GM18498 (cell line): ENCODE measurements at regions not wholly inside any gene's neighbourhood (a gene's known extent, or its start where the extent isn't known, plus 50 kb on each side); places are given as distances from the start of the nearest gene placed in this dataset.
"Not testable (repeated sequence)": the region's sequence is repeated elsewhere in the genome, so short reads cannot be mapped to it uniquely, and the experiment has no call there.

Experiments
- ATAC-seq: cut with Tn5 transposase; IDR thresholded peaks from one replicate; pipeline ENCODE4 v1.9.1; 2021; ENCODE audit warnings: mild to moderate bottlenecking, moderate library complexity; ENCODE audit not compliant: unreplicated experiment

DNA sequence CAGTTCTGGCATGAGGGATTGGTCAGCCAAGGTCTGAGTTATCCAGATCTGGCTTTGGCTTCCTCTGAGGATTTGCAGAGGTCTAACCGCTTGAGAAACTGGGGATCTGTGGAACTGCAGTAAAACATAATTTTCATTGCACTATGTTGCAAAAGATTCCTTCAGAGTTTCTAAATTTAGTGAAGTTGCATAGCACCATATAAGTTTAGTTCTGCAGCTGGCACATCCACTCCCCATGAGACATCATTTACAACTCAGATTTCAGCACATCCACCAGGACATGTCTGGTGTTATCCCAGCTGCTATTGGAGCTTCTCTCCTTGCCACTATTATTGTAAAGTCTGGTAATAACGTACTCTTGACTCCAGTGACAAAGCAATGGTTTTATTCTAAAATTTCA lies 181.5 kb downstream of the CWF19L2 start:
- ATAC-seq: no peak

DNA sequence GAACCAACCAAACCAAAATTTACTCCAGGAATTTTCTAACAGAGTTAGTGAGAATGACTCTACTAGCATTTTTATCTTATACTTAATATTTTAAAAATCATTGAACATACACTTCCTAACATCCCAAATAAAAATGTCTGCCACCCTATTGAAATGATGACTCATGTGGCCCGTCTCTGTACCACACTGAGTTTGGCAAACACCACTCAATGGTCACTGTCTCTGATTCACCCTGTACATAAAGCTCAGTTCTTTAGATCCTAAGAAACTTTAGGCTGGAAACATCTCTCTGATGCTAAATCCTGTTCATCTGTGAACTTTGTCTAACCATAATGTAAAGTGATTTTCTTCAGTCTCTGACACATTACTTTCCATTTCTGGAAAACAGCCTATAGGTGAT lies 182.0 kb downstream of the CWF19L2 start:
- no peak for ATAC-seq

DNA sequence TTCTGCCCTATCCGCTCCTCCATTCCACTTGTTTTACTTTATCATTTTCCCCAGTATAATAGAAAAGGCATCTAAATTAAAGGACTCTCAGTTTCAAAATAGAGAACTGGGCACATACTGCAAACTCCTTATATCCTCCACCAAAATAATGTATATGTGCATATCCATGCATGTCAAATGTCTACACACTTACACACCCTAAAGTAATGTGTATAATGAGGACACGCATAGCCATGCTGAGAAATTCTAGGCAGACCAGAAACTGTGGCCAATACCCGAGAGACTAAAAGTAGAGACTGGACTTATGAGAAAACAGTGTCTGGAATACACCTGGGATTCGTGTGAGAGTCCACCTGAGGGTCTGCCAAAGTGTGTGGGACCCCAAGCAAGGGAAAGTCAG lies 183.5 kb downstream of the CWF19L2 start:
- no peak for ATAC-seq

DNA sequence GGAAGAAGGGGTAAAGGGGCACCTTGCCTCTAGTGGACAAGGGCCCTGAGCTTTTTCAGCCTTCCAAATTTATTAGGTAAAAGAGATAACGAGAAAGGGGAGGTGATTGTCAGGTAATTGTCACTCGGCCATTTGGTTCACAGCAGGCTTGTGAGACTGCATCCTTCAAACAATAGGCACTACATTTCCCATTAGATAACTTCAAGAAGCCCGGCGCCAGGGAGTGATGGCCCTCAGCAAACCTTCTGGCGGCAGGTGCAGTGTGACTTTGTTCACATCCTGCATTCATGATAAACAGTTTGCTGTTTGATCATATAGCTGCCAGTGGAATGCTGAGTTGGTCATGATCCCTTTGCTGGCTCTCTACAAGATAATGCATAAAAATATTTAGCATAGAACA lies 185.1 kb downstream of the CWF19L2 start:
- no peak for ATAC-seq

DNA sequence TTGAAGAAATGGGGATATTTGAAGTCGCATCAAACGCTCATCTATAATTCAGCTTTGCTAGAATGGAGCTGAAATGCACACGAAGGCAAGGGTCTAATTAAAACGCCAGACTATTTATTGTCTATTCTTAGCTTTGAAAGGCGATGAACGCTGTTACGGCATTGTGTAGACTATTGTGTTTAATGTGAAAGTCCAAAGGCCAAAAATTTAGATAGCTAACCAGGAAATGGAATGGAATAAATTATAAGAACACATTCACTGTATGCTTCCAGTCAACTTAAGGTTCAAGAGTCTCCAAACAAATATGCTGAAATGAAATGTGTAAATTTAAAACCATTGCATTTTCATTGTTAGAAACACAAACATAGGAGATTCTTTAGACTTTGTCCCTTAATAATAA lies 186.2 kb downstream of the CWF19L2 start:
- ATAC-seq: no peak

DNA sequence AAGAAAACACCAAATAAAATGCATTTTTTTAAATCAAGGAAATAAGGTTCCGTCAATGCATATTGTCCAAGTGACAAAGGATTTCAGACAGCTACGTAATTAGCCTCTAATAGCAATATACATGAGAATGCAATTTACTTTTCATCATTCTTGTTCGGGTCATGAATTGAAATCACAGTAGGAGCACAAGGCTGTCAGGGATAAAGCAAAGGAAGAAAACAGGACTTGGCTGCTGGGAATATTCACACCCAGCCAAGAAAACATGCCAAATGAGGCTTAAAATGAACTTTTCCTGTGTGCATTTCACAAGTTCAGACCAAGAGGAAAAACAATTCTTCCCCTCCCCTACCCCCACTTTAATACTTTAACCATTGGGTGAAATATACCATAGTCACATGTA lies 188.6 kb downstream of the CWF19L2 start:
- no peak for ATAC-seq

DNA sequence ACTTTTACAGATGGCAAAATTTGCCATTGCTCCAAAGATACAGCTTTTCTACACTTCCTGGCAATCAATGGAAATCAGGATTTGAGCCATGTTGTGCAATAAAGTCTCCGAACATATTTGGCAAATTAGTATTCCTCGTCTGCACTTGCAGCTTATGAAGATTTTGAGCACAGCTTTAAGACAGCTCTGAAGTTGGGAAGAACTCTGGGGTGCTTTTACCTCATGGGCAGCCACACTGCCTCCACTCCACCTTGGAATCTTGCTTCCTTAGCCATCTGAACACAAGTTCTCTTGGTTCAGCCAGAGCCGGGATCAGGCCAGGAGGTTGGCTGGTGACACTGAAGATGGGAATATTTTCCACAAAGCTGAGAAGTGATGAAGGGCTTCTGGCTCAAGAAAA lies 191.2 kb downstream of the CWF19L2 start:
- no peak for ATAC-seq

DNA sequence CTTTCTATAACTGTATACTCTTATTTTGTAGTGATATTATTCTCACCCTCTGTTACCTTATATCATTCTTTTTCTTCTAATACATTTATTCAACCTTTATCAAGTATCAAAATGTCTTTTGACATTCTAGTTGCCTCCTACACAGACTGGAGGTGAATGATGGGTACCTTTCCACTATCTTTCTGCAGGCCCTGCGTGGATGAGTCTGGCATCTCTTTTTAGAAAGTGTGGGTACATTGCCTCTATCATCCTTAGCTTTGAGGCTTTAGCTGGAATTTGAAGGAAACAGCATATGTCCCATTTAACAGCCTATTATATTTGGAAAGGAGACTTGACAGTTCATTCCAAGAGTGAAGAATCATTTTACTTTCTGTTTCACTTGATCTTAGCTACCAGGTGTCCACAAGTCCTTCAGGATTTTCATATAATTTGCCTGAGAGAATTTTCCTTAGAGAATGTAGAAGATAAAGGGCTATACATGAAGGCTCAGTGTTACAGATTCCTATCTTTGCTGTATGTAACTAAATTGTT lies 192.0 kb downstream of the CWF19L2 start:
- ATAC-seq: no peak

DNA sequence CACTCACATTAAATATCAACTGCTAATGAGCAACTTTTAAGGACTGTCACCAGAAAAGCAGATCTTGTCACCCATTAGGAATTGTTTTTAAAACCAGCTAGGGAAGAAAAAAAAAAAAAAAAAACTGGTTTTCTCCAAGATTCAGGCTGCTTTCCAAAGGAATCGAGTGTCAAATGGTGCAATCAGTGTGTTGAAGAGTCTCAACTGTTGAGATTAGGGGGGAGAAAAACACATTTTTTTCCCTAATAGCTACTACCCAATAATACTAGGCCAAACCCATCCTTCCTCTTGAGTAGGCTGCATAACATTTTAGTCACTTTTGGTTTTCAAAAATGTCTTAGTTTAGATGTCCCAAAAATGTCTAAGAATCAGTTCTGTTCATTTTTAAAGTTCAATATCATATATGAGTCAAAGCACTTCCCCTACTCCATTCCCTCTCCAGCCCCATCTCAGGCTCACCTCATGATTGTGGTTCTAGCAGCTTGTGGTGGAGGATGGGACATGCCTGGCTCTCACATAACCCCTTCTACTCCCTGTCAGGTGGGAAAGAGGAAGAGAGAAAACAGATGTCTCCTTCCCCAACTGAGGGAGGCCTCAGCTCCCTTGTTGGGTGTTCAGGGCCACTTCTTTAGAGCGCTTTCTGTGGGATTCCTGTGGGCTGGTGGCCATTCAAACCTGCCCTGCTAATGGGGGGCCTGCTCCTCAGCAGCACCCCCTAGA lies 193.6 kb downstream of the CWF19L2 start:
- peak; percentile 65 for ATAC-seq

DNA sequence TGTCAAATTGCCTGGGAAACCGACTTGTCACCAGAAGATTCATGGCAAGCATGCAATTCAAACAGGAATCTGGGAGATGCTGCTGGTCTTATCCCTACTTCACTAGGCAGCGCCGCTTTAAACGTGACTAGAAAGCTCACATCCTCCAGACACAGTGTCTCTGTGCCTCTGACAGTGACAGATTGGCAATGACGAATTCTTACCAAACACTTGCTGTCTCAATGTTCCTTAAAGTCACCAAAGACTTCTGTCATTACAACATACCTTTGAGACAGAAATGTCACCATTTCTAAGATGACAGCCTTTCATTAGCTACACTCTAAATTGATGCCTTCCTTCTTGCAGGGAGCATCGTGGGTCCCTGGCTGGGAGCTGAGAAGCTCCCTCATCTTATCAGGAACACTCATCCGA lies 197.8 kb downstream of the CWF19L2 start:
- ATAC-seq: no peak

DNA sequence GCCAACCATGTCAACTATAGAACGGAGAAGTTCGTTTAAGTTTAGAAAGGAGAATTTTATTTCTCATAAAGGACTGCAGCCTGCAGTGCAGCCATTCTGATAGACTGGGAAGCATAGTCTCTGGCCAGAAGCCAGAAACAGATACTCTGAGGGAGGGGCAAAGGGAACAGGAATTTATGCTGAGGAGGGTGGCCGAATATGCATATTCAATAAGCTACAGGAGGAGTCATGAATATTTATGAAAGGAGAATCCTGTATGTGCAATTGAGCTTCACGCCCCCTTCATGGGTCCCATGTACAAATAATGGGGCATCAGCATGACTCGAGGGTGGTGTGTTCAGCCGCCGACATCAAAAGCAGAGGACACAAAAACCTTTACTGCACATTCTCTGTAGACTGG lies 199.9 kb downstream of the CWF19L2 start:
- ATAC-seq: no peak

DNA sequence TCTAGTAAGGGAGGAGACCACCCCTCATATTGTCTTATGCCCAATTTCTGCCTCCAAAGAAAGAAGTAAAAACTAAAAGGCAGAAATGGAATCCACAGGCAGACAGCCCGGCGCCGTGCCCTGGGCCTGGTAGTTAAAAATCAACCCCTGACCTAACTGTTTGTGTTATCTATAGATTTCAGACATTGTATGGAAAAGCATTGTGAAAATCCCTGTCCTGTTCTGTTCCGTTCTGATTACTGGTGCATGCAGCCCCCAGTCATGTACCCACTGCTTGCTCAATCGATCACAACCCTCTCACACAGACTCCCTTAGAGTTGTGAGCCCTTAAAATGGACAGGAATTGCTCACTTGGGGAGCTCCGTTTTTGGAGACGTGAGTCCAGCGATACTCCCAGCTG lies 204.0 kb downstream of the CWF19L2 start:
- ATAC-seq: not testable (repeated sequence)

DNA sequence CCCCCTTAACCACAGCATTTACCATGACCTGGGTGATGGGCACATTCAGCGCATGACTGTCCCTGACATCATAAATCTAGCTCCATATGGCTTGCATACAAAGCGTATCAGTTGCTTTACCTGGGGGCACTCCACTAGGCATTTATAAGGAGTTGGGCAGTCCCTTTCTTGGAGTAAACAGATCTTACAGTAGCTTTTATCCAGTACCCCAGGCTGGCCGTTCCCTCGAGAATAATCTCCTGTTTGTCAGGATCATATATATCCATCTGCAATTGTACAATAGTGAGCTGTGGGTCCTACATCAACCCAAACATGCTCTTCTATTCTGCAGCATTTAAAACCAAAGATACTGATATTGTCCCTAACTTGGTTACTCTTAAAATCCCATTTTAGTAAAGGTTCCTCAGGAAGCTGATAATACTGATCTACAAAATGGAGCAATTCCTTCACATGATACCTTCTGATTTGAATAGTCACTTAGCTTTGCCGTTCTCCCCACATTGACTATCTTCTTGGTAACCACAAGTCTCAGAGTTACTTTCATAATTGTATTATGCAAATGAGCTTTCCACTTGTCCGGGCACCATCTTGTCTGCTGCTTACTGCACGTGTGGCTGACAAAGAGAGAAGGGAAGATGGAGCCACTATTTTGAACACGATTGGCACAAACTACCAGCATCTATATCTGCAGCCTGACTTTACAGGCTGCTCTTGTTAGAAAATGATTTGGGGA lies 205.0 kb downstream of the CWF19L2 start:
- ATAC-seq: peak; percentile 89

DNA sequence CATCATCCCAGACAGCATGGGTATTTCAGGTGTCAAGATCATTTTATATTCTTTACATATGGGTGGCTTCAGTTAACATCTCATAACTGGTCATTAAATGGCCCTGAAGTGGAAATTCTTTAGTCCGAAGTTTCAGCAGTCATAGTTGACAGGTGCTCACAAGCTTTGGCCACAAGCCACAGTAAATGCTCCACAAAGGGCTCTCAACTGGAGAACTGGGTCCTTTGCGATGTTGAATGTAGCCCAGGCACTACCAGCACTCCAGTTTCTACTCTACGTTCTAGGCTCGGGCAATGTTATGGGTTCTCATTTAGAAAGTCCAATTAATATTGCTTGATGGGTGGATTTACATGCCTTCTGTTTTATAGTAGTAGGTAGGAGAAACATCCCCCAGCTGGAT lies 206.3 kb downstream of the CWF19L2 start:
- no peak for ATAC-seq

DNA sequence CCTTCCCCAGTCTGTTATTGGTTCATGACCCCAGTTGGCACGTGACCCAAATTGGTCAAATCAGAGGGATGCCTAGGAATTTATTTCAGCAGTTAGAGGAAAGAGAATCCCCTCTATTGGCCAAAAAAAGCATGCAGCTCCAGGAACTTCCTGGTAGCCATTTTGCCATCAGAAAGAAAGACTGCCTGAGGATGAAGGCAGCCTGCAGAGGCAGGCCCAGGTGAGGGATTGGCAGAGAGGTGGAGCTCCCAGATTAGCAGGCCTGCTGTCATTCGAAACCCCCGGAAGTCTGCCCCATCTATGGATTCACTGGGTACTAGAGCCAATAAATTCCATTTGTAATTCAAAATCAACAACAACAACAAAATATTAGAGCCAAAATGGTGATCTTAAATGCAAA lies 207.6 kb downstream of the CWF19L2 start:
- ATAC-seq: no peak

DNA sequence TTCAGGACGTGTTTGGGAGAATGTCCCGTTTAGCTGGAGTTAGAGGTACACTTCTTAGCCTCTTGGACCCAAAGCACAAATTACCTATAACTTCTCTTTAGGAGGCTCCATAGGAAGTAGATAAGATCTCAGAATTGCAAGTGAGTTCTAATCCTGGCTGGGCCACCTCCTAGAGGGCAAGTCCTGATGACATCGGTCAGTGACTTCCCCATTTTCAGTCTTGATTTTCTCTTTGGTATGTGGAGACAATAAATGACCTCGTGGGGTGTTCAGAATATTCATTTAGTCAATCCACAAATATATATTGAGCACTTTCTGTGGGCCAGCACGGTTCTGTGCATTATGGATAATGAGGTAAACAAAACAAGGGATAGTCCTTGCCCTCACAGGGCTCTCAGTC lies 208.6 kb downstream of the CWF19L2 start:
- ATAC-seq: no peak

DNA sequence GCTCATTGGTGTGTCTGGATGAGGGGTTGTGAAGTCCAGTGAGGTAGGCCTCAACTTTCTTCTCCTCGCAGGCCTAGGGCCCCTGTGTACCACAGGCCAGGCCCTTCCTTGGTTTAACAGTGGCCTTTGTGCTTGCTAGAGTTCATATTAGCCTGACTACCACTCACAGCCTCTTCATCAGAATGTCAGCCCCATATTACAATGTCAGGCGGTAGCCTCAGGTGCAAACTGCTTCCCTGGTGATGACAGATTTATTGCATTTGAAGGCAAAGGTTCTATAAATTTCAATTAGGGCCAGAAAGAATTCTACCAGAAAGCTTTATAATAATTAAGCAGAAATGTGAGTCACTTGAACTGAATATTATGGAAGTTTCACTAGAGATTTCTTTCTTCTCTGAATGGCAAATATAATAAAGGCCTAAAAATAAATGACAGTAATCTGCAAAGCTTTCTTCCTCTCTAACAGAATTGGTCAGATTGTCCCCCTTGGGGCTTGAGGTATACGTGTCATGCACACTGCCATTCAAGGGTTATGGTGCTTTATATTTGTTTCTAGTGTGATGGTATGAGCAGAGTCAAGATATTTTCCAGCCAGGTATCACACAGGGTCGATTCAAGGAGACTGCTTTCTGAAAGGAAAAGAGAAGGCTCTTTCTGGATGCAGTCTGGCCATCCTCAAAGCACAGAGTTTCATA lies 210.3 kb downstream of the CWF19L2 start:
- ATAC-seq: no peak

DNA sequence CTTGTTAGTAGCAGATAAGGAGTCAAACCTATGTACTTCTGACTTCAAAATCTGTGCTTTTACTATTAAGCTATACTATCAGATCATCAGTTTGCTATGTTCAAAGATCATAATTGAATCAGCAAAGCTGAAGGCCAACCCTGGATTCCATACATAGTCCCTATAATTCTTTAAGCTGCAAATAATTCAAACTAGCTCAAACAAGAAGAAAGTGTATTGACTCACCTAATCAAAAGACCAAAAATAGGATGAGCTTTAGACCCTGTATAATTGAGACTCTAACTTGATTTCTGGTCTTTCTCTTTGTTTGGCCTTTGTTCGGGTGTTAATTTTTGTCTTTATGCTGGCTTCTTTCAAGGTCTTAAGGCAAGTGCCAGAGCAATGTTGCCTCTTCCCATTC lies 213.7 kb downstream of the CWF19L2 start:
- no peak for ATAC-seq

DNA sequence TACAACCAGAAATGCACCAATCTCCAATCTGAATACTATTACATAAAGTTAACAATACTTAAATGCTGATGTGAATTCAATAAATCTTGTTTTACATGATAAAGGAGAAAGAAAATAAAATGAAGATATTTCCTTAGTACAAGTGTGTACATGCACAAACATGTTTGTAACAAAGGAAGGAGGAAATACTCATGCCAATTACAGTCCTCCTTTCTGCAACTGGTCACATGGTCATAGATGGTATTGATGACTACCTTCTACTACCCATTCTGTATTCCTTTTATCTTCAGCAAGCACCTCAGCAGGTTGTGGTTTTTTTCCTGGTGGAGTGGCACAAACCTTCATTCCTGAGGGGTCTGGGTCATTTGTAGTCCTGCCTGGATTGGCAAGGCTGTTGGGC lies 214.2 kb upstream of the GUCY1A2 start:
- no peak for ATAC-seq

DNA sequence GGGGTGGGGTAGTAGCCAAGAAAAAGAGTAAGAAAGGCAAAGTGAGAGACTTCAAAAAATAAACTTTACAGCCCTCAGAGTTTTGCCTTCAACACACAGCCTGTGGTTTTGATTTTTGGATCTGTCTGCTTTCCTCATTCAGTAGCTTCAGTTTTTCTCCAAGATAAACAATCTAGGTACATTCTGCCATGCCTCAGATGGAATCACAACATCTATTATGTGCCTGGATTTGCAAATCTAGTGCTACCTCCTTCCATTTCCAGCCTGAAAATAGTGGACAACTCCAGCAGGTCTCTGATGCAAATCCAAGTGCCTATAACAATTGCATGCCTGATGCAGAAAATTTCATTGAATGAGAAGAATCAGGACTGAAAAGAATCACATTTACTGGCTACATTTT lies 206.6 kb upstream of the GUCY1A2 start:
- no peak for ATAC-seq

DNA sequence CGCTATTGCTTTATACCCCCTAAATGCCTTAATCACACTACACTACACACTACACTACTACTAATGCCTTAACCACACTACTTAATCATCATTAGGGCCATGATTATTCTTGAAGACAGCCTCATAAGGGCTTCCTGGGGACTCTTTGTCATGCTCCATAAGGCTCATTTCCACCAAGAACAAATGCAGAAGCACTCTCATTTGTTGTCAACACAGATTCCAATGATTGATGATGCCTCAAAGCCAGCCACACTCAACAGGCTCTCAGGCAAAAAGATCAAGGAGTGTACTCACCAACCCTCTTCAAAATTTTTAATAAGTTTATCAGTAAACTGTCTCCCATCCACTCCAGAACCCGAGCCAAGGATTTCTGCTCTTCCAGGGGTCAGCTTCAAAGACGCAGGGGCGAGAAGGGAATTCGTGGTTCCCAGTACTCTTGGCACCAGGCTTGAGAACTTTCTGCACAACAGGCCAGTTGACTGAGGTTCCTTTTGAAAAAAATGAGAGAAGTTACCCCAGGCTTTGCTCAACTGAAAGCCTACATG lies 204.7 kb upstream of the GUCY1A2 start:
- no peak for ATAC-seq

DNA sequence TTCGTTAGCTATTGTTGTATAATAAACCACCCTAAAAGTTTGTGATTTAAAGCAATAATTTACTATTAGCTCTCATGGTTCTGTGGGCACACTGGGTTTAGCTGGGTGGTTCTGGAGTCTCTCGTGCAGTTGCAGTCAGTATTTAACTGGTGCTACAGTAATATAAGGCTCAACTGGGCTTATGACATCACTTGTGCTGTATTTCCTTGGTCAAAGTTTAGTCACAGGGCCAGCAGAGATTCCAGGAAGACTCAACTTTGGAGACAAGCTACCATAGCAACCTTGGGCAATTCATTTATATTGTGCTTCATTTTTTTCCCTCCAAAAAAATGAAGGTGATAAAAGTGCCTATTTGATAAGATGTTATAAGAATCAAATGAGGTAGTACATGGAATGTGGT lies 204.2 kb upstream of the GUCY1A2 start:
- ATAC-seq: no peak
